Middle frontal gyrus (tissue), 1 donor: ENCODE measurements at regions not wholly inside any gene's neighbourhood (a gene's known extent, or its start where the extent isn't known, plus 50 kb on each side); places are given as distances from the start of the nearest gene placed in this dataset.

ENCODE experiments used
- DNase-seq: peaks from one replicate; pipeline ENCODE4 v3.0.0-alpha.2; 2015; ENCODE audit warnings: low spot score; ENCODE audit errors: extremely low spot score

DNA sequence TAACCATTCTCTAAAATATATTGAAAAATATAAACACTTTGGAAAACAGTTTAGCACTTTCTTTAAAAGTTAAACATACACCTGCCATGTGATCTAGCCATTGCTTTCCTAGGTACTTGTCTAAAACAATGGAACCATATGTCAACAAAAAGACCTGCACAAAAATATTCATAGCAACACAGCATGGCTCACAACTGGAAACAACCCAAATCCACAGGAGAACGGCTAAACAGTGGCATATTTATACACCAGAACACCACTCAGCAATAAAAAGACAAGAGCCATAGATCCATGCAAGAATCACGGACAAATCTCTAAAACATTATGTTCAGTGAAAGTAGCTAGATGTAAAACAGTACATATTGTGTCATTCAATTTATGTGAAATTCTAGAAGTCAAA is 221.3 kb upstream of the UBE2E2 start:
- no peak for DNase-seq

DNA sequence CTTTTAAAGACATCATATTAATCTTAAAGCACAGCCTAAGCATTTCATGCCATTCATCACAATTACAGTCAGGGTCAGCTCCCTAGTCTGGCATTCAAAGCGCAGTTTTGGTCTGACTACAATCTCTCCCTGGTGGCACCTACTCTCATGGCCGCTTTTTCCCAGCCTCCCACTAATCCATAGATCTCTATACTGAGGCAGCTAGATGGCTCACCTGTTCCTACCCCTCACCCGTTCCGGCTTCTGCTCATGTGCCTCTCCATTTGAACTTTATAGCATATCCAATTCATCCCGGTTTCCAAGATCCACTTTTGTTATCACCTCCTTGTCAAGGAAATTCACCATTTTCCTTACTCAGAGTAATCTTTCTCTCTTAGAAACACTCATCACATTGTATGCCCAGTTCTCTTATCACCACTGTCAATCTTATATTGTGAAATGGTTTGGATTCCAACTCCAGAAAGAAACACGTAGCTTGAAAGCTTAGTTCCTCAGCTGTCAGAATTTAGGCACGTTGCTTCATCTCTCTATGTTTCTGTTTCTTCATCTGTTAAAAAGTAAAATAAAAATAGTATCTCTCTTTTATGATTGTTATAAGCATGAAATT is 220.0 kb upstream of the UBE2E2 start:
- DNase-seq: no peak

DNA sequence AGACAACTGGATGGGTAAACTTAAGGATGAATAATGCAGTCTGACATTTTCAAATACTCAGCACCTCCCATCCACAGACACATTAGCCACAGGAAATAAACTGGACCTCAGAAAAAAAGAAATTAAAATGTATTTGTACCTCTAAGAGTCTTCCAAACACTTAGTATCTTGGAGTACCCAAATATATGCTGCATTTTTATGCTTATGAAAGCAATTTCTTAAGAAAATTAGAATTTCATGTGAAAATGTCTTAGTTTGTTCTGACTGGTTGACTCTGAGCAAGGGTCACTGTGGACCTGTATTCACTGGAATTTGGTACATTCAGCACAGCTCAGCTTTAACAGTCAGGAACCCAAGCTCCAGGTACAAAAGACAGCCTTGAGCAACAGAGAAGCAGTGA is 216.2 kb upstream of the UBE2E2 start:
- DNase-seq: no peak

DNA sequence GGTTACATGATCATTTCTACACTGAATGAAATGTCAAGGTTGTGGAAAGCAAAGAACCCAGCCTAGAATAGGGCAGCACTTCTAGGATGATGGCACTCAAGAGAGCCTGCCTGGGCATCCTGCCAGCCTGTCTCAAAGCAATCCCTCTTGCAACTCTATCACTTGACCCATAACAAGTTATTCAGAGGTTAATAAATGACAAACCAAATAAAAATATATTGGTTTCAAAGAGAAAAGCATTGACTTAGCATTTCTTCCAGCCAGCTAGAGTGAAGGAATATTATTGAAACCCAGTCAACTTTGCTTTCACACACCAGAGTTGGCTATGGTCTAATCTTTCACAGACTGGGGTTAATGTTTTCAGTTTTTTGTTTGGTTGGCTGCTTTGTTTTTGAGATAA is 214.6 kb upstream of the UBE2E2 start:
- no peak for DNase-seq

DNA sequence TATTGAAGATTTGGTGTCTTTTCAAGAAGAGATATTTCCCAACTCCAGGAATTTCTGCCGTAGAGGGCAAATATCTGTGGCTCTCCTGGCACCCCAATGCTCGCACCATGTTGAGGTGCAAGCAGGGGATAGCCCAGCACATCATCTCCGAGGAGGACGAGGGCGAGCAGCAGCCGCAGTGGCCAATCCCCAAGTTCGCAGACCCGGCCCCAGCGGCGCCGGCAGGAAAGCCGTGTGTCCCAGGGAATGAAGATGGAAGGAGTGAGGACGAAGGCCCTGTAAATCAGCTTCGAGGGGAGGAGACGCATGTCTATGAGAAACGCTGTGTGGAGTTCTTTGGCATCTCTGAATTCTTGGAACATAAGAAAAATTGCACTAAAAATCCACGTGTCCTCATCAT is 213.4 kb upstream of the UBE2E2 start:
- DNase-seq: no peak

DNA sequence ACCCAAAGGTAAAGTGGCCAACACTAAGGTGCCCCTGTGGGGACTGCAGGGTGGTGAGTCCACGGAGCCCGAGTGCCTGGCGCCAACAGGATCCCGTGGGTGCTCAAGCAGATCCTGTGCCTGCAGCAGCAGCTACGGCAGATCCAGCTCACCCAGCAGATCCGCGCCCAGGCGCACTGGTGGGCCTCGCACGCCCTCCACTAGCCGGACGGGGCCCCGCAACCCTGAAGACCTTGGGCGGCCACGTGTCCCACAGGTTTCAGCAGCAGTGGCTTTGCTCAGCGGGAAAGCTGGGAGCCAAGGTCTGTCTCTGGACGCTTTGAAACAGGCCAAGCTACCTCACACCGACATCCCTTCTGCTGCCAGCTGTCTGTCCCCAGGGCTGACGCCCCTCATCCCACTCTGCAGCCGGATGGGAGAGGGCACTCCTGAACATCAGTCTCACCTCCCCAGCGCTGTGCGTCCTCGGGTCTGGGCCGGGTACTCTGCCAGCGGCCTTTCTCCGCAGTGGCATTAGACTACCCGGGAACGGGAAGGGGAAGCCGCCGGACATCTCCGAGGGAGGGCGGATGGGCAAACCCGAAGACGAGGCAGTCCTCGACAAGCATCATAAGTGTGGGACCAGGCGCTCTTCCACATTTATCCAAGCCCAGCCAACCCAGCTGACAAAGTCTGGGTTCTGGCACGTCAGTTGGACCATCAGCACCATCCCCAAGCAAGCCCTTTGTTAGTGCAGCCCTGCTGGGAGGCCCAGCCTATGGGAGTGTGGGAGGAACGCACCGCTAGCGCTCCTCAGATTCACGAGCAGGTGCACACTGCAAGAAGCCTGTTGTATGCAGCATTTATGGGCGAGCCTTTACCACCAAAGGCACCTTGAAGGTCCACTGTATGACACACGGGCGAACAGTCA is 212.6 kb upstream of the UBE2E2 start:
- no peak for DNase-seq

DNA sequence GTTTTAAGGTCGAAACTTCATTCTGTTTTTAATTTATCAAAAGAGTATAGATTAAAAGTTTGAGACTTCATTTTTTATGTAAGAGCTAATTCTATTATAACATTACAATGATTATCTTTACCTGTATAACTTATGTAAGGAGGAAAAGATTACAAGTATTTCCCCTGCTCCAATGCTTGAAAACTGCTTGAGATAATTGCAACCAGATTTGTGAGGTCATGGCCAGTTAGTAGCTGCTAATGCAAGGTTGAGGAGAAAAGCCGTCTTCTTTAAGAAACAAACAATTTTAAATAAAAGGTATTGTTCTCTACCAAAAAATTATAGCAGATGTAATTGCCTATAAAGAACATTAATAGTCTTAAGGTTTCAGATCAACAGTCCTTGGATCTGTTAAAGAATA is 208.3 kb upstream of the UBE2E2 start:
- no peak for DNase-seq

DNA sequence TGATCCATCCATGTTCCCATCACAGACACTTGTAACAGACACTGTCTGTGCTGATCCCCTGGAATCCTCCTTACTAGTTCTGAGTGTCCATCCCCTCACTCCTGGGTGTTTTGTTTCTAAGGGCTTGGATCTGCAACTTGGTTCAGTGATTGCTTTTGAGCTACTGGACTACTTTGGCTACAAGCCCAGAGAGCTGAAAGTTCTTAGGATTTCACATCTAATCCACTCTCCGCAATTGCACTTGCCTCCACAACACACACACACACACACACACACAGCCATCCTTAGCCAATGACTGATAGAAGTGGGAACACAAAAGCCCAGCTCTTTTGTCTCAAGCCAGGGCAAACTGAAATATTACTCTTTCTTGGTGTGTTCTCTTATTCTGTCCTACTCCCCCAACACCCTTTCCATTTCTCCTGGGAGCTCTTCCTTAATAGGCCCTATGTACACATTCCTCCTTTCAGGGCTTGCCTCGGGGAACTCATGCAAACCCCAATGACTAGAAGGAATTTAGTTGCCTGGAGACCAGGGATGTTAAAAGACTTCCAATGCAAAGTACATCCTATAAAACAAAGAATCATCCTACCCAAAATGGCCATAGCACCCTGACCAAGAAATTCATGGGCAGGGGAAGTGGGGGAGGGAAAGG is 206.1 kb upstream of the UBE2E2 start:
- DNase-seq: no peak

DNA sequence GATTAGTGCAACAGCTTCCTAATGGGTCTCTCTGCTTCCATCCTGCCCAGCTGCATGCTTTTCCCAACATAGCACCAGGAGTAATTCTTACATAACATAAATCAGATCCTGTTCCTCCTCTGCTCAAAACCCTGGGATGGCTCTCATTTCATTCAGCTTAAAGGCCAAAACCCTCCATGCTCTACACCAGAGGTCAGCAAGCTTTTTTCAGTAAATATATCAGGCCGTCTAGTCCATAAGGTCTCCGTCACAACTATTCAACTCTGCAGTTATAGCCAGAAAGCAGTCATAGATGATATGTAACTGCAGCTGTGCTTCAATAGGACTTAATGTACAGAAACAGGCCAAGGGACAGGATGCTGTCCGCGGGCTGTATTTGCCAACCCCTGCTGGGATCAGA is 202.8 kb upstream of the UBE2E2 start:
- DNase-seq: no peak

DNA sequence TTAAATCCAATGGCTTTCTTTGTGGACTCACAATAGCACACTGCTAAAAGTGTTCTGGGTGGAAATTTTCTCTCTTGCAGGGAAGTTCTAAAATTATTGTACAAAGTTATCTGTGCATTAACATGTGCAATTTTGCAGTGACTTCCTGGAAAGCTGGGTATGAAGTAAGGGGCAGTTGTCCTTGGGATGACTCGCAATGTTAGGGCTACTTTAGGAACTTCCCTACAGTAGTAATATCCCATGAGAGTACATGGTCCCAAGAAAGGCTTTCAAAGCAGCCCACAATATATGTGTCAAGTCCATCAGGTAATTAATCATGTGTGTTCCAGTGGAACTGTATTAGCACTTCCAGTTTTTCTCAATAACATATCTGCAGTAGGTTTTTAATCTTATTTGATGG is 201.0 kb upstream of the UBE2E2 start:
- no peak for DNase-seq

DNA sequence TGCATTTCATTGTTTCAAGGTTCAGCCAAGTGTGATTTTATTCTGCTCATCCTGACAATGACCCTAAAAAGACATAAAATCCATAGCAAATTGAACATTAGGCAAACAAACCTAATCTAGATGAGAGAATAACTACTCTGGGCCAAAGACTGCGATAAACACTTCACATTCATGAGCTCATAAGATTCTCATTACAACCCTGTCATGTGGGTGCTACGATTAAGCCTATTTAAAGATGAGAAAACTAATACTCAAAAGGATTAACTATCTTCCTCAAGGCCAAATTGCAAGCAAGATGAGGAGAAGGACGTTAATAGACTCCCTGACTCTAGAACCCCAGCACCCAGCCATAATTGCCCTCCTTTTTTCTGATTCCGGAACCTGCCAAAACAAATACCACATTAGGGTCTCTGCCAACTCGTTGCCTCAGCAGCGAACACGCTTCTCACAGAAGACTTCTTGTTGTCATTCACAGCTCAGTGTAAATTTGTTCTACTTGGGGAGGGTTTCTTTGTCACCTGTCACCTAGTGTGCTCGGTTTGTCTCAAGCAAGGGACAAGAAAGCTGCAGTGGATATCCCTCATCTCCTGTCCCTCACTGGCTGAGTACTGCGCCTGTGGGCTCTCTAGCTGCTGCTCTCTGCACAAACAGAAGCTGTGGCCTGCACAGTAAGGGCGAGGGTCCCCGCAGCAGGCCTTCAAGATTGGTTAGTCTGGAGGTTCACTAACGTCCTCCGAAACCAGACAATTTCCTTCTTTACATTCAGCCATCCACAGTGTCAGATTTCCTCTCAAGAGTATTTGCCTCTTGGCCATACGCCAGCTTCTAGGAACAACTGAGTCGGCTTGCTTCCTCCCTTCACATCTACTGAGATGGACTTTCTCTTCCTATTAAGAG is 200.0 kb upstream of the UBE2E2 start:
- no peak for DNase-seq

DNA sequence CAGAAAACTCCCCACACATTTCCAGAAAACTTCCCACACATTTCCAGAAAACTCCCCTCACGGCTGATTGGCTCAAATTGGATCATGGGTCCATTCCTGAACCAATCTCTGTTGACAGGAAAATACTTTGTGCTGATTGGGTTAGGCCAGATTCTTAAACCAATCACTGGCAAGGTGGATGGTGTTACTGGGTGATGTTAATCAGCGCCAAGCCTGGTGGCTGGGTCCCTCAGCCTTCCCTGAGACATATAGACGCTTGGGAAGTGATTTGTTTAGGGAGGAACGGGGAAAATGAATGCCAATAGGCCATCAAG is 199.4 kb upstream of the UBE2E2 start:
- DNase-seq: no peak

DNA sequence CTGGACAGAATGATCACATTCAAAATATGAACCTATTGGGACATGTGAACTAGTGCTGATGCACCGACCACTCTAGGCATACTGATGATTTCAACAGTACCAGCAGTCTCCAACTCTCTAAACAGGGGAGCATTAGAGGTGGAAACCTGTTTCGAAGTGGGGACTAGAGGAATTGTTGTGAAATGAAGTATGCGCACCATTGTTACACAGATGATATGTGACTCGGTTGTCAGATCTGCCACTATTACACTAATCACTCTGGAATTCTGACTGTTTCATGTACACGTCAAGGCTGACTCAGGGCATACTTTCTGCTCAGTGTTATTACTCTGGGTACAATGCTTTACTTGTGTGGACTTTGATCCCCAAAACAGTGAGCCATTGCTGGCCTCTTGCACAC is 198.2 kb upstream of the UBE2E2 start:
- no peak for DNase-seq

DNA sequence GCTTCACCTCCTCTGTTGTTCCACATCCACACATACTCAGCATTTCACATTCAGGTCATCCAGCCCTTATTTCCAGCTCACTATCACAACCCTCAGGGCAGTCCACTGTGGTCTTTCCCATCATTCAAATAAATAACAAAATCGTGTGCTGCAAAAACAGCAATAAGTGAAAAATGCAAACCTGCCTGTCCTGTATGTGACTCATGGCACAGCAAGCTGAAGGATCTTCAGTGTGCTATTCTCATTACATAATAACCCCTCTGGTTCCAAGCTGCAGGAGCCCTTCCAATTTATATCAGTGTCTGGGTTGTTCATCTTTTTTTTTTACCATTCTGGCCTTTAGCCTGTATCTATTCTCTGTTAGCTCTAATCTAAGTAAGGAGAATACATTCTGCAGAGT is 185.3 kb upstream of the UBE2E2 start:
- DNase-seq: no peak

DNA sequence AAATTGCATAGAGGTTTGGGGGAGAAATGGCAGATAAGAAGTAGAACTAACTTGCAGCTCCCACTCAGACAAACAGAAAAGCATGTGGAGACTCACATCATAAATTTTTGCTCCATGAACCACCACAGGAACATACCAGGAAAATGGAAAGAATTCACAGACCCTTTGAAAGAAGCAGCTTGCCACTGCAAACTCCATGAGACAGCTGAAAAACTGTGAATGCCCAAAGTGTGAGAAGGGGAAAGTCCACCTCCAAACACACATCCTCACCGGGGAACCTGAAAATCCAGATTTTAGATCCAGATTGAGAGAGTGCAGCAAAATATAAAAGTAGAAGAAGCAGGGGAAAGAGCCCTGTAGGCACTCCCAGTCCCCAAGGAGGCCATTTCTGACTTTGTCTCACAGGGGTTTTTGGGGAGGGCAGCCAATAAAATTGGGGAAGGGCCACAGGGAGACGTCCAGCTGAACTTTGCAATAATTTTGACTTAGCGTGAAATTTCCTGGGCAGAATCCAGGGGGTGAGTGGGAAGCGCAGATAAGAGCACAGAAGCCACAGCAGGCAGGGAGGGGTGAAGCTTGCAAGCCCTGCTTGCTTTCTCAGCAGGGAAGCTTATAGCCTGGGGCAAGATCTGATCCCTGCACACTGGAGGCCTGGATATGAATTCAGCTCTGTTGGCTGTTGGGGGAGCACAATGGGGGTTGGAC is 183.4 kb upstream of the UBE2E2 start:
- no peak for DNase-seq

DNA sequence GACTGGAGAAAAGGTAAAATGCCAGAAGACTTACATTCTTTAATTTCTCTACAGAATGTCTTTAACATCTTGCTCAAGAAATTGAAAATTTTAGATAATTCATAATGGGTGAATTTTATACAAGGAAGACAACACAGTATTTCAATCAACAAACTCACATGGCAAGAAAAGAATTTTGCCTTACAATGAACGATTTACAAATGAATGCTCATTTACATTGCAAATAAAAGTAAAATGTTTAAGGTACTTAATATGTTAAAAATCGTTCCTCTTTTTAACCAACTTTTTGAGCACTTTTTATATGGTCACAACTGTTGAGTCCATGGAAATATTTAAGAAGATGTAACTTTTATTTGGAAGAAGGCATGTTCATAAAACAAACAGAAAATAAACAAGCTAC is 174.8 kb upstream of the UBE2E2 start:
- no peak for DNase-seq

DNA sequence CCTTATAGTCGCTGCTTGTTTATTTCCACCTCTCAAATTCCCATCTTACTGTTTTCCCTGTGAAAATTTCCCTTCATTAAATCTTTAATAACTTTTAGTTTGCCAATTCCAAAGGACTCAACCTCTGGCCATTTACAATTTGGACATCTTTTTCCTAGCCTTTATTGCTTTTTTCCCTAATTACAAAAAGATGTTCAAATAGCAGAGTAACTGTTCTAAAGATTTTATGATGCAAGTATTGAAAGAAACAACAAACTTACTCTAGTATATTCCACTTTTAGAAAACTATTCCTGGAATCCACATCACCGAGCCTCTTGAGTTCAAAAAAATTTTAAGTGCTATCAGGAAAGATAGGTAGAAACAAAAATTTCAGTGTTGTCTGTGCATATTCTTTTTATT is 174.1 kb upstream of the UBE2E2 start:
- no peak for DNase-seq

DNA sequence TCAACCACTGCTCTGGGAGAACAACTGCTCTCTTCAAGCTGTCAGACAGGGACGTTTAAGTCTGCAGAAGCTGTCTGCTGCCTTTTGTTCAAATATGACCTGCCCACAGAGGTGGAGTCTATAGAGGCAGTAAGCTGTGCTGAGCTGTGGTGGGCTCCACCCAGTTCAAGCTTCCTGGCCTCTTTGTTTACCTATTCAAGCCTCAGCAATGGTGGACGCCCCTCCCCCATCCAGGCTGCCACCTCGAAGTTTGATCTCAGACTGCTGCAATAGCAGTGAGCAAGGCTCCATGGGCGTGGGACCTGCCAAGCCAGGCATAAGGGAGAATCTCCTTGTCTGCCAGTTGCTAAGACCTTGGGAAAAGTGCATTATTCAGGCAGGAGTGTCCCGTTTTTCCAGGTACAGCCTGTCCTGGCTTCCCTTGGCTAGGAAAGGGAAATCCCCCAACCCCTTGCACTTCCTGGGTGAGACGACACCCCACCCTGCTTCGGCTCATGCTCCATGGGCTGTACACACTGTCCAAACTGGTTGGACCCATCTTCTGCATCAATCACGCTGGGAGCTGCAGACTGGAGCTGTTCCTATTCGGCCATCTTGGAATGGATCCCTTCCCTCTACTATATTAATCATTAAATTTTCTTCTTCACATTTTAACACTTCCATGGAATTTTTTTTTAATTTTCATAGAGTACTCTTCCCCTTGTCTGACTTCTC is 167.0 kb upstream of the UBE2E2 start:
- no peak for DNase-seq

DNA sequence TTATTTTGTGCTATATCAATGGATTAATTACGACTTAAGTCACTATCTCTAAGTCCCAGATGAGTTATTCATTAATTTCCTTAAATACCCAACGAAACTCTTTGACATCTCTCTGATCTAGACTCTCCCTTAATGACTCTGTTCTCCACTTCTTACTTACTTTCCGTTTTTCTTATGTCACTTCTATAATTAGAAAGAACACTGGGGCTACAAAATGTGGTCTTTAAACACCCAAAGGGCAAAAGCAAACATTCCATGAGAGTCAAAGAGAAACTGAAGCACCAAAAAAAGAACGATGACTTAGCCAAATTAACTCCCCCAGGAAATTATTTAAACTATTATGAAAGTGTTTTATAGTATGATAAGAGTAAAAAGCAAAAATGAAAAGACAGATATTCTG is 166.4 kb upstream of the UBE2E2 start:
- no peak for DNase-seq

DNA sequence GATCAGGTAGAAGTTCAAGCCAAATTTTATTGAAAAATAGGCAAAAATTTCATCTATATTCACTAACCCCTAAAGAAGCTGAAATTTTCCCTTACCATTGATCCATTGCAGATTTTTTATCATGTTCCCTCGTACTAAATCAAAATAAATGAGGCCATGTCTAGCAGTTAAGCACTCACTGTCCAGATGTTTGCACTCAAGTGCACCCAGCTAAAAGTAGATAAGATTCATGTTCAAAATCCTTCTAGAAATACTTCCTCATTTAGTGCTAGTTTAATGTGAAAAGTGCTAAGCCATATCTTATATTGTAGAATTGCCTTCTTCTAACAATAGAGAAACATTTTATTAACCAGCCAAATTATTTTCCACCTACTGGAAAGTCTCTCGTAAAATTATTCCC is 164.7 kb upstream of the UBE2E2 start:
- DNase-seq: no peak
